ENCODE measurements at regions not wholly inside any gene's neighbourhood (a gene's known extent, or its start where the extent isn't known, plus 50 kb on each side); places are given as distances from the start of the nearest gene placed in this dataset.

- Histone ChIP-seq H3K27ac (ENCODE audit: low read depth, low read length, poor library complexity, severe bottlenecking) (no peak overlapping the region), H3K36me3 (ENCODE audit: insufficient read depth, low read length, poor library complexity, severe bottlenecking) (no peaks in the 10 kb centered on the region), H3K4me1 (ENCODE audit: insufficient read depth, low read length, poor library complexity, severe bottlenecking) (no peaks in the 10 kb centered on the region), H3K27me3 (replicated peaks; ENCODE audit: insufficient read depth, low read depth, low read length, poor library complexity) (no peaks in the 10 kb centered on the region), H3K9me3 (ENCODE audit: low read depth, low read length, poor library complexity, severe bottlenecking) (no peaks in the 10 kb centered on the region), H3K4me3 (ENCODE audit: low read depth, low read length, poor library complexity, severe bottlenecking) (no peak overlapping the region)
- intact Hi-C loops (cut with micrococcal nuclease; ENCODE audit: unreplicated experiment): no loop called here
- DNase-seq (ENCODE audit: low spot score): no peak
- no TSS peak for BruUV-seq (replicated peaks)
- POLR2A ChIA-PET (ENCODE audit: low non-redundant PET): no interaction called here
- CTCF ChIA-PET: no interaction called here
- TF ChIP-seq CTCF (conservative IDR thresholded peaks at IDR 0.05; ENCODE audit: low read depth, low read length) (no peak), EZH2 (IDR thresholded peaks at IDR 0.05; ENCODE audit: borderline replicate concordance, low read depth, low read length, poor library complexity, severe bottlenecking) (no peak)
These were observed 1064.6 kb upstream of the LRRTM3 start for GRCh38 chr10:65861249-65861648.

Measured in A673 (cell line).